Endodermal cell (in vitro differentiated cells): ENCODE measurements at regions not wholly inside any gene's neighbourhood (a gene's known extent, or its start where the extent isn't known, plus 50 kb on each side); places are given as distances from the start of the nearest gene placed in this dataset.

Source experiments
- DNase-seq: peaks from one replicate; pipeline ENCODE4 v3.0.0-alpha.2; 2017
- H3K27ac ChIP-seq: 2 replicates; pipeline ENCODE4 v1.5.1; 2013; ENCODE audit warnings: mild to moderate bottlenecking, low read depth, low read length, moderate library complexity
- H3K27me3 ChIP-seq: 2 replicates; pipeline ENCODE4 v1.6.1; 2013; ENCODE audit warnings: mild to moderate bottlenecking, low read length, moderate library complexity; ENCODE audit not compliant: insufficient read depth, control insufficient read depth, poor library complexity, severe bottlenecking
- H3K36me3 ChIP-seq: 2 replicates; pipeline ENCODE4 v1.7.0; 2013; ENCODE audit warnings: mild to moderate bottlenecking, low read length, moderate library complexity; ENCODE audit not compliant: control insufficient read depth, insufficient read depth
- H3K4me1 ChIP-seq: one replicate; pipeline ENCODE4 v1.7.0; 2013; ENCODE audit warnings: low read length; ENCODE audit not compliant: control insufficient read depth, insufficient read depth
- H3K4me3 ChIP-seq: 2 replicates; pipeline ENCODE4 v1.5.1; 2013; ENCODE audit warnings: mild to moderate bottlenecking, low read length, moderate library complexity
- H3K9ac ChIP-seq: 2 replicates; pipeline ENCODE4 v1.6.1; 2013; ENCODE audit warnings: mild to moderate bottlenecking, low read length, moderate library complexity; ENCODE audit not compliant: poor library complexity, severe bottlenecking; ENCODE audit errors: extremely low read depth
- H3K9me3 ChIP-seq: 2 replicates; pipeline ENCODE4 v1.6.1; 2013; ENCODE audit warnings: mild to moderate bottlenecking, low read length, moderate library complexity; ENCODE audit not compliant: control insufficient read depth
- H3K27ac Mint-ChIP-seq: 2 replicates; pipeline ENCODE4 v1.8.0; 2020; ENCODE audit warnings: mixed read lengths
- H3K27me3 Mint-ChIP-seq: 2 replicates; pipeline ENCODE4 v1.8.0; 2021; ENCODE audit warnings: mild to moderate bottlenecking, mixed read lengths; ENCODE audit not compliant: insufficient read depth
- H3K36me3 Mint-ChIP-seq: 2 replicates; pipeline ENCODE4 v1.8.0; 2020; ENCODE audit warnings: low read depth, mixed read lengths
- H3K4me1 Mint-ChIP-seq: 2 replicates; pipeline ENCODE4 v1.8.0; 2020; ENCODE audit warnings: mixed read lengths
- H3K4me3 Mint-ChIP-seq: 2 replicates; pipeline ENCODE4 v1.8.0; 2020; ENCODE audit warnings: mild to moderate bottlenecking, moderate library complexity, mixed read lengths
- H3K9me3 Mint-ChIP-seq: 2 replicates; pipeline ENCODE4 v1.8.0; 2020; ENCODE audit warnings: mild to moderate bottlenecking, mixed read lengths
- CTCF ChIP-seq: fragments of 200-600 bp; sonication (generic); conservative IDR thresholded peaks from 2 replicates; pipeline ENCODE4 v1.5.0; 2021; ENCODE audit warnings: antibody characterized with exemption, mild to moderate bottlenecking
- WGBS, 2 experiments: methylation state at CpG; one replicate each; pipeline versions ENCODE4 v1.1.5 to v1.1.7; 2013; ENCODE audit warnings: missing lambda C conversion rate in 2 of 2, mixed read lengths in 1 of 2; ENCODE audit not compliant: insufficient coverage in 1 of 2, insufficient read length in 1 of 2; 5-methylcytosine and 5-hydroxymethylcytosine counted together

DNA sequence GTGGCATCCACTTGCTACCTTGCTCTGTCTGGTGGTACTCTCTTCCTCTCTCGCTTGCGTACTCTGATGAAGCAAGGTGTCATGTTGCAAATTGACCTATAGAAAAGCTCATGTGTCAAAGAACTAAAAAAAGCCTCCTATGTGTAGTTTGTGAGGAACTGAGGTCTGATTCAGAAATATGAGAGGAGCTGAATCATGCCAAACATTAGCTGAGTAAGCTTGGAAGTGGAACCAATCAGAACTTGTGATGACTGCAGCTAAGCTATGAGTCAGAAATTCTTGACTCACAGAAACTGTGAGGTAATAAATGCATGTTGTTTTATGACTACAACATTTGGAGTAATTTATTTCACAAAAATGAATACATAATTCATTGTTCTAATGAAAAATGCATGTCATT is 2138.8 kb downstream of the PCDH7 start:
- DNase-seq, result no peak
- TF ChIP-seq CTCF, result no peak
- H3K9me3 Mint-ChIP-seq, result peaks cover 4% of the 10 kb centered on the region
- Histone ChIP-seq H3K9me3 (no peaks in the 10 kb centered on the region), H3K4me1 (no peaks in the 10 kb centered on the region), H3K27me3 (no peaks in the 10 kb centered on the region), H3K36me3 (no peaks in the 10 kb centered on the region), H3K27ac (no peak overlapping the region), H3K4me3 (no peak overlapping the region), H3K9ac (no peak overlapping the region)
- no peaks in the 10 kb centered on the region for H3K27me3 Mint-ChIP-seq
- 100% methylated on average over 2 of the region's 2 CpGs; no CpG with 5 or more reads in 1 of the 2 experiments for WGBS, 2 experiments
- H3K36me3 Mint-ChIP-seq, result no peaks in the 10 kb centered on the region
- H3K4me3 Mint-ChIP-seq, result no peak overlapping the region
- no peaks in the 10 kb centered on the region for H3K4me1 Mint-ChIP-seq
- H3K27ac Mint-ChIP-seq, result no peak overlapping the region

DNA sequence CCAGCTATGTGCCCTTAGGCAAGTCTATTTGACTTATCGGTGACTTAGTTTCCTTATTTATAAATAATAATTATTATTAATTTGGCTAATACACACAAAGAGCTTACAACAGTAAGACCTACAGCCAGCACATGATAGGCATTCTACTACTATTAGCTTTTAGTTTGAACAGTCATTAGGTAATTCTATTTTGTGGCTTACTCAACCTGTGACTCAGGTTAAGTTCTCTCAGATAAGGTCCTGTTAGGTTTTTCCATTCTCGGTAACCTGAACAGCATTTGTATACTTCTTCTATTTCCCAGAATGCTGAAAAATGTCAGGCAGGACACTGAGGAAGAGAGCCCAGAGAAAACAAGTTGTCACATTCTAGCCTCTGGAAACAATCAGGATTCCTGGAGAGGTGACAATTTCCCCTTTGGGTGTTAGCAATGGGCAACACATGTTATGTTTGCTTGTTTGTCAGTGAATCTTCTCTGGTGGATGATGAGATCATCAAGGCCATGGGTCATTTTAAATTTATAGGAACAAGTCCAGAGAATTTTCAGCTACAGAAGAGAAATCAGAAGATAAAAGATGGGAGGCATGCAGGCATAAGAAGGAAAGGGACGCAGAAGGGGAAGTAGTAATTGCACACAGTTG is 2144.7 kb downstream of the PCDH7 start:
- 94 to 96% methylated on average over 2 to 3 of the region's 3 CpGs for WGBS, 2 experiments
- Mint-ChIP-seq H3K9me3 (peaks cover 2% of the 10 kb centered on the region), H3K36me3 (no peaks in the 10 kb centered on the region), H3K27ac (no peak overlapping the region), H3K27me3 (peaks cover 4% of the 10 kb centered on the region), H3K4me1 (peaks cover 7% of the 10 kb centered on the region), H3K4me3 (no peak overlapping the region)
- Histone ChIP-seq H3K4me3 (no peak overlapping the region), H3K27me3 (peaks cover 7% of the 10 kb centered on the region), H3K9ac (no peak overlapping the region), H3K36me3 (no peaks in the 10 kb centered on the region), H3K9me3 (no peaks in the 10 kb centered on the region), H3K4me1 (no peaks in the 10 kb centered on the region), H3K27ac (no peak overlapping the region)
- no peak for TF ChIP-seq CTCF
- no peak for DNase-seq

DNA sequence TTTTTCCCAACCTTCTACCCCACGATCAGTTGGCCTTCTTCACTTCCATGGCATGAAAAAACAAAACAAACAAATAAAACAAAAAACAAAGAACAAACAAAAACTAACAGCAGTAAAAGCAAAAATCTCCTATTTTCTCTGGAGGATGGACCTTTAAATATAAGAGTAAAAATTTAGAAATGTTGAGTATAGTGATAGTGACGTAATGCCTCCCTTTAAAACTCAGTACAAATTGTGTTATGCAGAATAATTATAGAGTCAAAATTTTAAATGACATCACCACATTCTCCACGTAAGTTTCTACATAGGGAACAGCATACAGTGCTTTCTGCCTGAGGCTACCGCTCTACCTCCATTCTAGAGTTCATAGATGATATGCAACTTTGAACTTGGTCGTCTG is 2156.4 kb downstream of the PCDH7 start:
- Histone ChIP-seq H3K9me3 (no peaks in the 10 kb centered on the region), H3K36me3 (no peaks in the 10 kb centered on the region), H3K9ac (no peak overlapping the region), H3K4me1 (no peaks in the 10 kb centered on the region), H3K27ac (no peak overlapping the region), H3K27me3 (peaks cover 12% of the 10 kb centered on the region), H3K4me3 (no peak overlapping the region)
- WGBS, 2 experiments, result 92 to 100% methylated on average over 2 to 5 of the region's 5 CpGs
- Mint-ChIP-seq H3K36me3 (no peaks in the 10 kb centered on the region), H3K4me3 (no peak overlapping the region), H3K4me1 (peaks cover 2% of the 10 kb centered on the region), H3K27ac (no peak overlapping the region), H3K9me3 (peaks cover 6% of the 10 kb centered on the region), H3K27me3 (peaks cover 4% of the 10 kb centered on the region)
- no peak for TF ChIP-seq CTCF
- DNase-seq, result no peak
